WTC11 (cell line): ENCODE measurements at regions not wholly inside any gene's neighbourhood (a gene's known extent, or its start where the extent isn't known, plus 50 kb on each side); places are given as distances from the start of the nearest gene placed in this dataset.

ENCODE experiments used
- ATAC-seq: fragments of 200-7000 bp; cut with Tn5 transposase; 2 replicates; pipeline ENCODE4 v1.10.0; 2021; ENCODE audit warnings: mild to moderate bottlenecking, moderate library complexity
- CTCF ChIA-PET: fragments of 300-600 bp; sonication (Branson Sonifier 250); formaldehyde crosslinking; loops from one replicate; lab custom pipeline; 2021; ENCODE audit warnings: antibody characterized with exemption; lab: Charles Lee
- POLR2A ChIA-PET: fragments of 350-600 bp; sonication (Branson Sonifier 250); formaldehyde crosslinking; loops from one replicate; lab custom pipeline; 2021; ENCODE audit warnings: antibody characterized with exemption; lab: Charles Lee
- DNase-seq: peaks from one replicate; pipeline ENCODE4 v3.0.0; 2021; ENCODE audit warnings: low spot score
- H3K27ac Mint-ChIP-seq: 2 replicates; pipeline ENCODE4 v1.8.0; 2021; ENCODE audit warnings: mixed read lengths
- H3K27me3 Mint-ChIP-seq: 2 replicates; pipeline ENCODE4 v1.8.0; 2021; ENCODE audit warnings: low read depth, mild to moderate bottlenecking, moderate library complexity, mixed read lengths
- H3K36me3 Mint-ChIP-seq: 2 replicates; pipeline ENCODE4 v1.8.0; 2021; ENCODE audit warnings: mixed read lengths
- H3K4me1 Mint-ChIP-seq: 2 replicates; pipeline ENCODE4 v1.8.0; 2022; ENCODE audit warnings: mixed read lengths
- H3K4me3 Mint-ChIP-seq: 2 replicates; pipeline ENCODE4 v1.8.0; 2021; ENCODE audit warnings: mild to moderate bottlenecking, moderate library complexity, mixed read lengths
- H3K9me3 Mint-ChIP-seq: 2 replicates; pipeline ENCODE4 v1.8.0; 2021; ENCODE audit warnings: mixed read lengths
- ESRRA ChIP-seq: sonication (generic); formaldehyde crosslinking; IDR thresholded peaks from 2 replicates; pipeline ENCODE4 v1.8.1; 2022; ENCODE audit warnings: mild to moderate bottlenecking, missing genetic modification reagents, borderline replicate concordance
- HMGA2 ChIP-seq: fragments of 250-450 bp; sonication (Bioruptor Pico); IDR thresholded peaks from 2 replicates; pipeline ENCODE4 v1.4.0; 2021; ENCODE audit warnings: mild to moderate bottlenecking, moderate library complexity
- JUN ChIP-seq: sonication (generic); formaldehyde crosslinking; IDR thresholded peaks from 2 replicates; pipeline ENCODE4 v1.8.0; 2023; ENCODE audit warnings: mild to moderate bottlenecking, missing genetic modification reagents
- KAT7 ChIP-seq: sonication (generic); formaldehyde crosslinking; IDR thresholded peaks from 2 replicates; pipeline ENCODE4 v1.8.1; 2023; ENCODE audit warnings: missing genetic modification reagents, mild to moderate bottlenecking, borderline replicate concordance
- MYBL2 ChIP-seq: sonication (generic); formaldehyde crosslinking; IDR thresholded peaks from 2 replicates; pipeline ENCODE4 v1.8.1; 2023; ENCODE audit warnings: mild to moderate bottlenecking, moderate library complexity, missing genetic modification reagents
- RORB ChIP-seq: fragments of 250-450 bp; sonication (Bioruptor Pico); IDR thresholded peaks from 2 replicates; pipeline ENCODE4 v1.9.0; 2021; ENCODE audit warnings: mild to moderate bottlenecking
- TEAD4 ChIP-seq: sonication (generic); formaldehyde crosslinking; IDR thresholded peaks from 2 replicates; pipeline ENCODE4 v1.8.0; 2022; ENCODE audit warnings: mild to moderate bottlenecking, missing genetic modification reagents
- ZNF263 ChIP-seq: sonication (generic); formaldehyde crosslinking; IDR thresholded peaks from 2 replicates; pipeline ENCODE4 v1.8.1; 2022; ENCODE audit warnings: low read depth, mild to moderate bottlenecking, moderate library complexity, missing genetic modification reagents
- ZNF317 ChIP-seq: sonication (generic); formaldehyde crosslinking; IDR thresholded peaks from 2 replicates; pipeline ENCODE4 v1.8.1; 2023; ENCODE audit warnings: low read depth, mild to moderate bottlenecking, moderate library complexity, missing genetic modification reagents, borderline replicate concordance
- ZNF396 ChIP-seq: fragments of 250-450 bp; sonication (Bioruptor Pico); IDR thresholded peaks from 2 replicates; pipeline ENCODE4 v1.8.0; 2021; ENCODE audit warnings: mild to moderate bottlenecking, moderate library complexity, borderline replicate concordance
- TF ChIP-seq, protein P1 (sequence below): fragments of 250-450 bp; sonication (Bioruptor Pico); IDR thresholded peaks from 2 replicates; pipeline ENCODE4 v1.9.0; 2021; ENCODE audit warnings: moderate library complexity, mild to moderate bottlenecking, inconsistent platforms, borderline replicate concordance
- TF ChIP-seq, protein P2 (sequence below): fragments of 200-600 bp; IDR thresholded peaks from 2 replicates; pipeline ENCODE4 v1.8.0; 2022; ENCODE audit warnings: antibody characterized with exemption
- TF ChIP-seq, protein P3 (sequence below): sonication (generic); formaldehyde crosslinking; IDR thresholded peaks from 2 replicates; pipeline ENCODE4 v1.8.0; 2022; ENCODE audit warnings: mild to moderate bottlenecking, missing genetic modification reagents
- TF ChIP-seq, protein P4 (sequence below): sonication (generic); formaldehyde crosslinking; IDR thresholded peaks from 2 replicates; pipeline ENCODE4 v1.8.0; 2023; ENCODE audit warnings: missing genetic modification reagents
- TF ChIP-seq, protein P5 (sequence below): sonication (generic); formaldehyde crosslinking; conservative IDR thresholded peaks from 2 replicates; pipeline ENCODE4 v1.8.1; 2023; ENCODE audit warnings: mild to moderate bottlenecking, low read depth, missing genetic modification reagents, moderate library complexity
- TF ChIP-seq, protein P6 (sequence below): sonication (generic); formaldehyde crosslinking; IDR thresholded peaks from 2 replicates; pipeline ENCODE4 v1.8.1; 2023; ENCODE audit warnings: mild to moderate bottlenecking, missing genetic modification reagents
- TF ChIP-seq, protein P7 (sequence below): fragments of 250-450 bp; sonication (Bioruptor Pico); IDR thresholded peaks from 2 replicates; pipeline ENCODE4 v1.9.0; 2021; ENCODE audit warnings: mild to moderate bottlenecking
- TF ChIP-seq, protein P8 (sequence below): fragments of 250-450 bp; sonication (Bioruptor Pico); IDR thresholded peaks from 2 replicates; pipeline ENCODE4 v1.8.0; 2021; ENCODE audit warnings: mild to moderate bottlenecking

DNA sequence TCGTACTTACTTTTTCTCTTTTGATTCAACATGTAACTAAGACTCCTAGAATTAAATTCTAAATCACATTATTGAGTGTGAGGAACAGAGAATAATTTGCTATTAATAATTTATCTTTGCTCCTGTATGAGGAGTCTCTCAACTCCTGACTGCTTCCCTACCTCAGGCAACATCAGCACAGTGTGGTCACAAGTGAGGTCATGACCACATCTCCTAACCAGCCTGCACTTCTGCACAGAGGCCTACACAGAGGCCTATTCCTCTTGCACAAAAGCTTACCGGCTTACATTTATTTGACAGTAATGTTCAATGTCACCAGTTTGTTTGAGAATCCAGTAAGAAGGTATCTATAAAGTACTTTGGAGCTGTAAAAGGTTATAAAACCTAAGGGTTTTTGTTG, 637.4 kb upstream of the MARCKS start:
- CTCF ChIA-PET, result no interaction called here
- Mint-ChIP-seq H3K9me3 (no peaks in the 10 kb centered on the region; the same call in 1 of the 2 replicates), H3K27ac (no peak overlapping the region), H3K4me3 (no peak overlapping the region), H3K36me3 (no peaks in the 10 kb centered on the region), H3K27me3 (no peaks in the 10 kb centered on the region), H3K4me1 (peaks cover 3% of the 10 kb centered on the region)
- no peak for DNase-seq
- ATAC-seq, result no peak
- POLR2A ChIA-PET, result no interaction called here
- no peak for TF ChIP-seq TEAD4 (CRISPR knock-in tag)
- no peak for TF ChIP-seq RORB (CRISPR knock-in tag)
- TF ChIP-seq, protein P1, sequence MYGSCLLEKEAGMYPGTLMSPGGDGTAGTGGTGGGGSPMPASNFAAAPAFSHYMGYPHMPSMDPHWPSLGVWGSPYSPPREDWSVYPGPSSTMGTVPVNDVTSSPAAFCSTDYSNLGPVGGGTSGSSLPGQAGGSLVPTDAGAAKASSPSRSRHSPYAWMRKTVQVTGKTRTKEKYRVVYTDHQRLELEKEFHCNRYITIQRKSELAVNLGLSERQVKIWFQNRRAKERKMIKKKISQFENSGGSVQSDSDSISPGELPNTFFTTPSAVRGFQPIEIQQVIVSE (CRISPR knock-in tag), result no peak
- TF ChIP-seq, protein P2, sequence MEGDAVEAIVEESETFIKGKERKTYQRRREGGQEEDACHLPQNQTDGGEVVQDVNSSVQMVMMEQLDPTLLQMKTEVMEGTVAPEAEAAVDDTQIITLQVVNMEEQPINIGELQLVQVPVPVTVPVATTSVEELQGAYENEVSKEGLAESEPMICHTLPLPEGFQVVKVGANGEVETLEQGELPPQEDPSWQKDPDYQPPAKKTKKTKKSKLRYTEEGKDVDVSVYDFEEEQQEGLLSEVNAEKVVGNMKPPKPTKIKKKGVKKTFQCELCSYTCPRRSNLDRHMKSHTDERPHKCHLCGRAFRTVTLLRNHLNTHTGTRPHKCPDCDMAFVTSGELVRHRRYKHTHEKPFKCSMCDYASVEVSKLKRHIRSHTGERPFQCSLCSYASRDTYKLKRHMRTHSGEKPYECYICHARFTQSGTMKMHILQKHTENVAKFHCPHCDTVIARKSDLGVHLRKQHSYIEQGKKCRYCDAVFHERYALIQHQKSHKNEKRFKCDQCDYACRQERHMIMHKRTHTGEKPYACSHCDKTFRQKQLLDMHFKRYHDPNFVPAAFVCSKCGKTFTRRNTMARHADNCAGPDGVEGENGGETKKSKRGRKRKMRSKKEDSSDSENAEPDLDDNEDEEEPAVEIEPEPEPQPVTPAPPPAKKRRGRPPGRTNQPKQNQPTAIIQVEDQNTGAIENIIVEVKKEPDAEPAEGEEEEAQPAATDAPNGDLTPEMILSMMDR, result no peak
- no peak for TF ChIP-seq ESRRA (CRISPR knock-in tag)
- TF ChIP-seq, protein P3, sequence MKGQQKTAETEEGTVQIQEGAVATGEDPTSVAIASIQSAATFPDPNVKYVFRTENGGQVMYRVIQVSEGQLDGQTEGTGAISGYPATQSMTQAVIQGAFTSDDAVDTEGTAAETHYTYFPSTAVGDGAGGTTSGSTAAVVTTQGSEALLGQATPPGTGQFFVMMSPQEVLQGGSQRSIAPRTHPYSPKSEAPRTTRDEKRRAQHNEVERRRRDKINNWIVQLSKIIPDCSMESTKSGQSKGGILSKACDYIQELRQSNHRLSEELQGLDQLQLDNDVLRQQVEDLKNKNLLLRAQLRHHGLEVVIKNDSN (CRISPR knock-in tag), result no peak
- no peak for TF ChIP-seq KAT7 (CRISPR knock-in tag)
- no peak for TF ChIP-seq HMGA2 (CRISPR knock-in tag)
- TF ChIP-seq, protein P4, sequence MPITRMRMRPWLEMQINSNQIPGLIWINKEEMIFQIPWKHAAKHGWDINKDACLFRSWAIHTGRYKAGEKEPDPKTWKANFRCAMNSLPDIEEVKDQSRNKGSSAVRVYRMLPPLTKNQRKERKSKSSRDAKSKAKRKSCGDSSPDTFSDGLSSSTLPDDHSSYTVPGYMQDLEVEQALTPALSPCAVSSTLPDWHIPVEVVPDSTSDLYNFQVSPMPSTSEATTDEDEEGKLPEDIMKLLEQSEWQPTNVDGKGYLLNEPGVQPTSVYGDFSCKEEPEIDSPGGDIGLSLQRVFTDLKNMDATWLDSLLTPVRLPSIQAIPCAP (CRISPR knock-in tag), result no peak
- TF ChIP-seq, protein P5, sequence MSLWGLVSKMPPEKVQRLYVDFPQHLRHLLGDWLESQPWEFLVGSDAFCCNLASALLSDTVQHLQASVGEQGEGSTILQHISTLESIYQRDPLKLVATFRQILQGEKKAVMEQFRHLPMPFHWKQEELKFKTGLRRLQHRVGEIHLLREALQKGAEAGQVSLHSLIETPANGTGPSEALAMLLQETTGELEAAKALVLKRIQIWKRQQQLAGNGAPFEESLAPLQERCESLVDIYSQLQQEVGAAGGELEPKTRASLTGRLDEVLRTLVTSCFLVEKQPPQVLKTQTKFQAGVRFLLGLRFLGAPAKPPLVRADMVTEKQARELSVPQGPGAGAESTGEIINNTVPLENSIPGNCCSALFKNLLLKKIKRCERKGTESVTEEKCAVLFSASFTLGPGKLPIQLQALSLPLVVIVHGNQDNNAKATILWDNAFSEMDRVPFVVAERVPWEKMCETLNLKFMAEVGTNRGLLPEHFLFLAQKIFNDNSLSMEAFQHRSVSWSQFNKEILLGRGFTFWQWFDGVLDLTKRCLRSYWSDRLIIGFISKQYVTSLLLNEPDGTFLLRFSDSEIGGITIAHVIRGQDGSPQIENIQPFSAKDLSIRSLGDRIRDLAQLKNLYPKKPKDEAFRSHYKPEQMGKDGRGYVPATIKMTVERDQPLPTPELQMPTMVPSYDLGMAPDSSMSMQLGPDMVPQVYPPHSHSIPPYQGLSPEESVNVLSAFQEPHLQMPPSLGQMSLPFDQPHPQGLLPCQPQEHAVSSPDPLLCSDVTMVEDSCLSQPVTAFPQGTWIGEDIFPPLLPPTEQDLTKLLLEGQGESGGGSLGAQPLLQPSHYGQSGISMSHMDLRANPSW, result no peak
- TF ChIP-seq, protein P6, sequence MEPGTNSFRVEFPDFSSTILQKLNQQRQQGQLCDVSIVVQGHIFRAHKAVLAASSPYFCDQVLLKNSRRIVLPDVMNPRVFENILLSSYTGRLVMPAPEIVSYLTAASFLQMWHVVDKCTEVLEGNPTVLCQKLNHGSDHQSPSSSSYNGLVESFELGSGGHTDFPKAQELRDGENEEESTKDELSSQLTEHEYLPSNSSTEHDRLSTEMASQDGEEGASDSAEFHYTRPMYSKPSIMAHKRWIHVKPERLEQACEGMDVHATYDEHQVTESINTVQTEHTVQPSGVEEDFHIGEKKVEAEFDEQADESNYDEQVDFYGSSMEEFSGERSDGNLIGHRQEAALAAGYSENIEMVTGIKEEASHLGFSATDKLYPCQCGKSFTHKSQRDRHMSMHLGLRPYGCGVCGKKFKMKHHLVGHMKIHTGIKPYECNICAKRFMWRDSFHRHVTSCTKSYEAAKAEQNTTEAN (CRISPR knock-in tag), result no peak
- no peak for TF ChIP-seq ZNF396 (CRISPR knock-in tag)
- TF ChIP-seq ZNF317 (CRISPR knock-in tag), result no peak
- no peak for TF ChIP-seq ZNF263
- no peak for TF ChIP-seq JUN
- TF ChIP-seq, protein P7, sequence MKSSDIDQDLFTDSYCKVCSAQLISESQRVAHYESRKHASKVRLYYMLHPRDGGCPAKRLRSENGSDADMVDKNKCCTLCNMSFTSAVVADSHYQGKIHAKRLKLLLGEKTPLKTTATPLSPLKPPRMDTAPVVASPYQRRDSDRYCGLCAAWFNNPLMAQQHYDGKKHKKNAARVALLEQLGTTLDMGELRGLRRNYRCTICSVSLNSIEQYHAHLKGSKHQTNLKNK (CRISPR knock-in tag), result no peak
- TF ChIP-seq, protein P8, sequence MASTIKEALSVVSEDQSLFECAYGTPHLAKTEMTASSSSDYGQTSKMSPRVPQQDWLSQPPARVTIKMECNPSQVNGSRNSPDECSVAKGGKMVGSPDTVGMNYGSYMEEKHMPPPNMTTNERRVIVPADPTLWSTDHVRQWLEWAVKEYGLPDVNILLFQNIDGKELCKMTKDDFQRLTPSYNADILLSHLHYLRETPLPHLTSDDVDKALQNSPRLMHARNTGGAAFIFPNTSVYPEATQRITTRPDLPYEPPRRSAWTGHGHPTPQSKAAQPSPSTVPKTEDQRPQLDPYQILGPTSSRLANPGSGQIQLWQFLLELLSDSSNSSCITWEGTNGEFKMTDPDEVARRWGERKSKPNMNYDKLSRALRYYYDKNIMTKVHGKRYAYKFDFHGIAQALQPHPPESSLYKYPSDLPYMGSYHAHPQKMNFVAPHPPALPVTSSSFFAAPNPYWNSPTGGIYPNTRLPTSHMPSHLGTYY (CRISPR knock-in tag), result no peak
- TF ChIP-seq MYBL2 (CRISPR knock-in tag), result no peak
